Activated CD4-positive, alpha-beta T cell treated with anti-CD3 and anti-CD28 coated beads, Interleukin-2, Interleukin-4, amounts not matched to agents 100 ng/mL and 50 ng/mL, durations not matched to agents 16 hours and 8 hours (primary cell): ENCODE measurements at regions not wholly inside any gene's neighbourhood (a gene's known extent, or its start where the extent isn't known, plus 50 kb on each side); places are given as distances from the start of the nearest gene placed in this dataset.
"Not testable (repeated sequence)": the region's sequence is repeated elsewhere in the genome, so short reads cannot be mapped to it uniquely, and the experiment has no call there.

Source experiments
- DNase-seq: peaks from one replicate; pipeline ENCODE4 v3.0.0-alpha.2; 2020; ENCODE audit warnings: low spot score

- no peak for DNase-seq
Observed at GRCh38 chr12:105524961-105525360, 194.5 kb downstream of the C12orf75 start.

- DNase-seq: no peak
Observed at GRCh38 chr12:105534068-105534467, 203.6 kb downstream of the C12orf75 start.

- DNase-seq: not testable (repeated sequence)
Observed at GRCh38 chr12:105535033-105535432, 204.5 kb downstream of the C12orf75 start.

GRCh38 chr12:105538880-105539279 is 208.4 kb downstream of the C12orf75 start:
- no peak for DNase-seq

GRCh38 chr12:105539735-105540134 is 209.2 kb downstream of the C12orf75 start:
- DNase-seq: no peak

- DNase-seq: no peak
Observed at GRCh38 chr12:105547786-105548185, 217.3 kb downstream of the C12orf75 start.

GRCh38 chr12:105548626-105549025 is 218.1 kb downstream of the C12orf75 start:
- DNase-seq: no peak

- DNase-seq: no peak
Observed at GRCh38 chr12:105552056-105552455, 221.6 kb downstream of the C12orf75 start.

- DNase-seq: no peak
Observed at GRCh38 chr12:105554223-105554678, 223.8 kb downstream of the C12orf75 start.

- no peak for DNase-seq
Observed at GRCh38 chr12:105554856-105555255, 224.4 kb downstream of the C12orf75 start.

- DNase-seq: no peak
Observed at GRCh38 chr12:105555556-105556295, 225.2 kb downstream of the C12orf75 start.

GRCh38 chr12:105559310-105559709 is 228.8 kb downstream of the C12orf75 start:
- no peak for DNase-seq

GRCh38 chr12:105561546-105562198 is 231.2 kb downstream of the C12orf75 start:
- no peak for DNase-seq

GRCh38 chr12:105562199-105562971 is 231.9 kb downstream of the C12orf75 start:
- no peak for DNase-seq

- DNase-seq: no peak
Observed at GRCh38 chr12:105567061-105567460, 236.6 kb downstream of the C12orf75 start.

GRCh38 chr12:105569886-105570285 is 239.4 kb downstream of the C12orf75 start:
- peak; percentile 12 for DNase-seq

- DNase-seq: no peak
Observed at GRCh38 chr12:105570944-105571343, 240.5 kb downstream of the C12orf75 start.

- no peak for DNase-seq
Observed at GRCh38 chr12:105573574-105573973, 243.1 kb downstream of the C12orf75 start.

GRCh38 chr12:105574056-105574715 is 243.7 kb downstream of the C12orf75 start:
- DNase-seq: no peak

GRCh38 chr12:105575235-105575634 is 244.7 kb downstream of the C12orf75 start:
- no peak for DNase-seq

GRCh38 chr12:105576261-105576660 is 245.8 kb downstream of the C12orf75 start:
- no peak for DNase-seq

GRCh38 chr12:105580821-105581352 is 250.4 kb downstream of the C12orf75 start:
- DNase-seq: no peak
